Esophagus squamous epithelium (tissue), 4 donors: ENCODE measurements at regions not wholly inside any gene's neighbourhood (a gene's known extent, or its start where the extent isn't known, plus 50 kb on each side); places are given as distances from the start of the nearest gene placed in this dataset.

Experiments
- CTCF ChIP-seq, 6 experiments: fragments of 450-650 bp in 4 of 6; fragments of 200-600 bp in 2 of 6; sonication (generic) in 2 of 6; IDR thresholded peaks; one replicate each; pipeline ENCODE4 v1.5.1; 2016 to 2019; ENCODE audit warnings: antibody characterized with exemption in 6 of 6, mild to moderate bottlenecking in 4 of 6, moderate library complexity in 4 of 6
- POLR2A ChIP-seq, 4 donors: fragments of 450-650 bp; IDR thresholded peaks; one replicate each; pipeline ENCODE4 v1.6.1; 2017; ENCODE audit warnings: antibody characterized with exemption in 4 of 4, mild to moderate bottlenecking in 4 of 4, moderate library complexity in 3 of 4

- TF ChIP-seq CTCF (IDR thresholded peaks at IDR 0.05), result no peak
- no peak for TF ChIP-seq POLR2A (IDR thresholded peaks at IDR 0.05)
Measured at GRCh38 chr12:115623764-115624334, 653.6 kb downstream of the MED13L start.
